GM20000 (cell line): ENCODE measurements at regions not wholly inside any gene's neighbourhood (a gene's known extent, or its start where the extent isn't known, plus 50 kb on each side); places are given as distances from the start of the nearest gene placed in this dataset.

Source experiments
- DNase-seq: peaks from one replicate; pipeline ENCODE4 v3.0.0; 2012; ENCODE audit warnings: low spot score
- CTCF ChIP-seq: IDR thresholded peaks from 2 replicates; pipeline ENCODE4 v1.5.1; 2012; ENCODE audit warnings: mild to moderate bottlenecking, control low read depth; ENCODE audit errors: extremely low read depth, missing control alignments

DNA sequence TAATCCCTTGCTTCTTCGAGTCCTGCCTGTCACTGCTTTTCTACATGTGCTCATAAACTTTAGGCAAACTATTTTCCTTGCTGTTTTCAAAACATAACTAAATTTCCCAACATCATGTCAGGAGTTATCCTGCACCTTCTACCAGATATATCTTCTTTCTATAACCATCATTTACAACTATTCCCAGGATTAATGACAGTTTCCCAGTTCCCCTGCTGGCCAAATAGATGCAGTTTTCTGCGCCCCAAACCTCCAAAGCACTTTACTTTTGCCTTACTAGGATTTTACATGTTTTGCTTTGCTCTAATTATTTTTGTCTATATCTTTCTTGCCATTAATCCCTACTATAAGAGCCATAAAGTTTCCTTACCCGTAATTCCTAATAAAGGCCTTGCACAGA is 122.5 kb downstream of the GLUL start:
- TF ChIP-seq CTCF = no peak
- no peak for DNase-seq

DNA sequence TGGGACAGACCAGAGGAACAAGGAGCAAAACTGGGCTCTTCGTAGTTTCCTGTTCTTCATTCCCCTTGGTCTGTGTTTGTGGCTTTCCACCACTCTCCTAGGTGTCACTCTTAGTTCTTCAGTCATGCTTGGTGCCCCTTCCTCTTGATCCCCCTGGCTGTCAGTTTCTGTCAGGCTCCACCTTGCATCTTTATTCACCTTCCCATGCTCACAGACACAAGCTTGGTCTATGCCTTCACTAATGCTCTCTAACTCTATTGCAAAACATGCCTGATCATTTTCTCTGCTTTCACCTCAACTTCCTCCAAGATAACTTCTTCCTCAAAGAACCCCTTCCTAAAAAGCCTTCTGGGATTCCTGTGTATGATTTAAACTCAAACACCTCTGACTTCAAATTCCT is 122.9 kb downstream of the GLUL start:
- DNase-seq = no peak
- no peak for TF ChIP-seq CTCF

- no peak for DNase-seq
- TF ChIP-seq CTCF = no peak
Observed at GRCh38 chr1:182264185-182264584, 127.4 kb downstream of the GLUL start.

DNA sequence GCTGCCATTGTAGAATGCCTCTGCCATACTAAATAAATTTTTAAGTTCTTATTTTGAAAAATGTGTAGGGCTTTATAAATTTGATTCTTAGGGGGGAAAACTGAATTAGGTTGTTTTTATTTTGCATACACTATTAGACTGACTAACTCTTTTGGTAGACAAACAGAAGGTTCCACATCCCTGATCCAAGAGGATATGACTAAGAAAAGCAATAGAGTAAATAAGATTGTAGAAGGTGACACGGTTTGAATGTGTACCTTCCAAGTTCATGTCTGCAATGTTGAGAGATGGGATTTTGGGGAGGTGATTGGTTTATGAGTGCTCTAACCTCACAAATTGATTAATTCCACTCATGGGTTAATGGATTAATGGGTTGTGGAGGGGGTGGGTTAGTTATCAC is 127.9 kb downstream of the GLUL start:
- DNase-seq = no peak
- TF ChIP-seq CTCF = no peak

DNA sequence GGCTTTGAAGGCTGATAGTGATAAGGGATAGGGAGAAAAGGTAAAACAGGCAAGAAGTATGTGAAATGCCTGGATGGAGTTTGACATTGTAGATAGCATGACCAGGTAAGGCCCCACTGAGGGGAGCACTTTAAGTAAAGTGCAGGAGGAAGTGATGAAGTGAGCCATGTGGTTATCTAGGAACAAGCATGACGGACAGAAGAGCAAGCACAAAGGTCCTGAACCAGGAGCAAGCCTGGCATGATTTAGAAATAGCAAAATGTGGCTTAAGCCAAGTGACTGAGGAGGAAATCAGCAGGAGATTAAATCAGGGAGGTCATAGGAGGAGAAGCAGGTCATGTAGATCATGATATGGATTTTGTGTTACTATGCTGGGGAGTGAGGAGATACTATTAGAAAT is 129.2 kb downstream of the GLUL start:
- TF ChIP-seq CTCF = no peak

DNA sequence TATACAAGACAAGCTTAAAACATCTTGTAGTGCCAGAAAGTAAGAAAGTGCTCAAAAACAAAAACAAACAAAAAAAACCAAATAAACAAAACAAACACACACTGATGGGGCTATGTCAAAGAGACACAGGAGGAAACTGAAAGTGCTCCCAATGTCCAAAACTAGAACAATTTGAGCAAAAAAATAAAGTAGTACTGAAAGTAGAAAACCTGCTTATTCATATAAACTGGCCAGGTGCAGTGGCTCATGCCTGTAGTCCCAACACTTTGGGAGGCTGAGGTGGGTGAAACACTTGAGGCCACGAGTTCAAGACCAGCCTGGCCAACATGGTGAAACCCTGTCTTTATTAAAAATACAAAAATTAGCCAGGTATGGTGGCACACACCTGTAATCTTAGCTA is 129.9 kb downstream of the GLUL start:
- no peak for TF ChIP-seq CTCF
- DNase-seq = no peak

More for the DNA sequence above, 129.2 kb downstream of the GLUL start:
- no peak for DNase-seq

- no peak for DNase-seq
- TF ChIP-seq CTCF = no peak
Observed at GRCh38 chr1:182260516-182260915, 131.1 kb downstream of the GLUL start.
